Transverse colon (tissue), 4 donors: ENCODE measurements at regions not wholly inside any gene's neighbourhood (a gene's known extent, or its start where the extent isn't known, plus 50 kb on each side); places are given as distances from the start of the nearest gene placed in this dataset.

ENCODE experiments used
- POLR2A ChIP-seq: fragments of 450-650 bp; IDR thresholded peaks from one replicate; pipeline ENCODE4 v1.6.1; 2016; ENCODE audit warnings: antibody characterized with exemption, mild to moderate bottlenecking, moderate library complexity
- POLR2AphosphoS5 ChIP-seq, 3 donors: sonication (generic); formaldehyde crosslinking; IDR thresholded peaks; one replicate each; pipeline ENCODE4 v1.6.1; 2016; ENCODE audit warnings: antibody characterized with exemption in 3 of 3
- TF ChIP-seq, protein P1 (sequence below), 5 experiments: fragments of 200-600 bp in 3 of 5; fragments of 450-650 bp in 2 of 5; sonication (generic) in 3 of 5; IDR thresholded peaks; 1 replicate in 2 of 5; 2 replicates in 3 of 5; pipeline ENCODE4 v1.5.1; 2016 to 2017; ENCODE audit warnings: antibody characterized with exemption in 5 of 5, inconsistent platforms in 3 of 5, mild to moderate bottlenecking in 2 of 5, moderate library complexity in 1 of 5

DNA sequence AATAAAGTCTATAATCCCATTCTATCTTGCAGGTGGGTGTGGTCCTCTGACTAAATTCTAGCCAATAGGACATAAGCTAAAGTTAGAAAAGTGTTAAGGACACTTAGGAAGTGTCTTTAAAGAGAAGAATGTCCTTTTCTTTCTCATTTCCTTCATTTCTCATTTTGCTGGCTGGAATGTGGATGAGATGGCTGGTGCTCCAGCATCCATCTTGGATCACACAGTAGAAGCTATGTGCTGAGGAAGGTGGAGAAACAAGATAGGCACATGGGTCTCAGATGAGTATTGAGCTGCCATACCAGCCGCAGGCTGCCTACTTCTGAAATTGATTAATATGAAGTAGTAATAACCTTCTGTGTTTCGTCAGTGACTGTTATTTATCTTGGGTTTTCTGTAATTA is 289.0 kb downstream of the LRFN2 start:
- TF ChIP-seq, protein P1, sequence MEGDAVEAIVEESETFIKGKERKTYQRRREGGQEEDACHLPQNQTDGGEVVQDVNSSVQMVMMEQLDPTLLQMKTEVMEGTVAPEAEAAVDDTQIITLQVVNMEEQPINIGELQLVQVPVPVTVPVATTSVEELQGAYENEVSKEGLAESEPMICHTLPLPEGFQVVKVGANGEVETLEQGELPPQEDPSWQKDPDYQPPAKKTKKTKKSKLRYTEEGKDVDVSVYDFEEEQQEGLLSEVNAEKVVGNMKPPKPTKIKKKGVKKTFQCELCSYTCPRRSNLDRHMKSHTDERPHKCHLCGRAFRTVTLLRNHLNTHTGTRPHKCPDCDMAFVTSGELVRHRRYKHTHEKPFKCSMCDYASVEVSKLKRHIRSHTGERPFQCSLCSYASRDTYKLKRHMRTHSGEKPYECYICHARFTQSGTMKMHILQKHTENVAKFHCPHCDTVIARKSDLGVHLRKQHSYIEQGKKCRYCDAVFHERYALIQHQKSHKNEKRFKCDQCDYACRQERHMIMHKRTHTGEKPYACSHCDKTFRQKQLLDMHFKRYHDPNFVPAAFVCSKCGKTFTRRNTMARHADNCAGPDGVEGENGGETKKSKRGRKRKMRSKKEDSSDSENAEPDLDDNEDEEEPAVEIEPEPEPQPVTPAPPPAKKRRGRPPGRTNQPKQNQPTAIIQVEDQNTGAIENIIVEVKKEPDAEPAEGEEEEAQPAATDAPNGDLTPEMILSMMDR (IDR thresholded peaks at IDR 0.05): no peak
- no peak for TF ChIP-seq POLR2A
- TF ChIP-seq POLR2AphosphoS5 (IDR thresholded peaks at IDR 0.05): no peak
